Fibroblast of lung (primary cell): ENCODE measurements at regions not wholly inside any gene's neighbourhood (a gene's known extent, or its start where the extent isn't known, plus 50 kb on each side); places are given as distances from the start of the nearest gene placed in this dataset.

Experiments
- EZH2 ChIP-seq: IDR thresholded peaks from 2 replicates; pipeline ENCODE4 v1.5.1; 2012; ENCODE audit warnings: low read length, control low read depth, mild to moderate bottlenecking; ENCODE audit errors: missing control alignments
- TF ChIP-seq, protein P1 (sequence below), 2 donors: IDR thresholded peaks in 1 of 2; conservative IDR thresholded peaks in 1 of 2; 1 replicate in 1 of 2; 2 replicates in 1 of 2; pipeline ENCODE4 v1.5.1; 2011 to 2012; ENCODE audit warnings: low read length in 2 of 2, control low read depth in 1 of 2, inconsistent platforms in 1 of 2, low read depth in 1 of 2, mild to moderate bottlenecking in 1 of 2

DNA sequence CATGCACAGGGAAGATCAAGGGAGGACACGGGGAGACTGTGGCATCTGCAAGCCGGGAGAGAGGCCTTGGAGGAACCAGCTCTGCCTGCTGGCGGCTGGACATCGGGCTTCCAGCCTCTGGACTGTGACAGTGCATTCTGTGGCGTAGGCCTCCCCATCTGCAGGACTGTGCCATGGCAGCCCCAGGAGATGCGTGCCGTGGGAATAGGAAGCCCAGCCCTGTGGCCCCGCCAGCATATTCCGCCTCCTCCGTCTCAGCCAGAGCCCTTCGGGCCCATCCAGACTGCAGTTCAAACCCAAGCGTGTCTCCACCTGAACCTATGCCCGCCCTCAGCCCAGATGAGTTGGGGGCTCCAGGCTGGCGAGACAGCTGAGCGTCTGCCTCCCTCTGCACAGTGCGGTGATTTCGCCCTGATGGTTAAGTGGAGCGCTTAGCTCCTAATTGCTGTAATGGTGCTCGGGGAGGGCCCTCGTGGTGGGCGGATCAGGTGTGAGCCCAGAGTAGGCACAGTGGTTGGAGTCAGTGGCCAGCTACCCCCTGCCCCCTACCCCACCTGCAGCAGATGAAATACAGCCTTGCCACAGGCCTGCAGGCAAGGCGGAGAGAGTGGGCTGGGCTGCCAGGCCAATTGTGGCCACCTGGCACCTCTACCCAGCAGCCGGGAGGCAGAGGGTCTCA, 133.9 kb downstream of the HMX1 start:
- TF ChIP-seq, protein P1, sequence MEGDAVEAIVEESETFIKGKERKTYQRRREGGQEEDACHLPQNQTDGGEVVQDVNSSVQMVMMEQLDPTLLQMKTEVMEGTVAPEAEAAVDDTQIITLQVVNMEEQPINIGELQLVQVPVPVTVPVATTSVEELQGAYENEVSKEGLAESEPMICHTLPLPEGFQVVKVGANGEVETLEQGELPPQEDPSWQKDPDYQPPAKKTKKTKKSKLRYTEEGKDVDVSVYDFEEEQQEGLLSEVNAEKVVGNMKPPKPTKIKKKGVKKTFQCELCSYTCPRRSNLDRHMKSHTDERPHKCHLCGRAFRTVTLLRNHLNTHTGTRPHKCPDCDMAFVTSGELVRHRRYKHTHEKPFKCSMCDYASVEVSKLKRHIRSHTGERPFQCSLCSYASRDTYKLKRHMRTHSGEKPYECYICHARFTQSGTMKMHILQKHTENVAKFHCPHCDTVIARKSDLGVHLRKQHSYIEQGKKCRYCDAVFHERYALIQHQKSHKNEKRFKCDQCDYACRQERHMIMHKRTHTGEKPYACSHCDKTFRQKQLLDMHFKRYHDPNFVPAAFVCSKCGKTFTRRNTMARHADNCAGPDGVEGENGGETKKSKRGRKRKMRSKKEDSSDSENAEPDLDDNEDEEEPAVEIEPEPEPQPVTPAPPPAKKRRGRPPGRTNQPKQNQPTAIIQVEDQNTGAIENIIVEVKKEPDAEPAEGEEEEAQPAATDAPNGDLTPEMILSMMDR (conservative IDR thresholded peaks at IDR 0.05 in 1 of 2, IDR thresholded peaks at IDR 0.05 in 1 of 2; ENCODE audit: low read depth in 1 of 2, low read length in 2 of 2) = no peak
- no peak for TF ChIP-seq EZH2
